Esophagus squamous epithelium (tissue), 4 donors: ENCODE measurements at regions not wholly inside any gene's neighbourhood (a gene's known extent, or its start where the extent isn't known, plus 50 kb on each side); places are given as distances from the start of the nearest gene placed in this dataset.

Experiments used
- CTCF ChIP-seq, 6 experiments: fragments of 450-650 bp in 4 of 6; fragments of 200-600 bp in 2 of 6; sonication (generic) in 2 of 6; IDR thresholded peaks; one replicate each; pipeline ENCODE4 v1.5.1; 2016 to 2019; ENCODE audit warnings: antibody characterized with exemption in 6 of 6, mild to moderate bottlenecking in 4 of 6, moderate library complexity in 4 of 6
- POLR2A ChIP-seq, 4 donors: fragments of 450-650 bp; IDR thresholded peaks; one replicate each; pipeline ENCODE4 v1.6.1; 2017; ENCODE audit warnings: antibody characterized with exemption in 4 of 4, mild to moderate bottlenecking in 4 of 4, moderate library complexity in 3 of 4

- TF ChIP-seq CTCF (IDR thresholded peaks at IDR 0.05) = no peak
- TF ChIP-seq POLR2A (IDR thresholded peaks at IDR 0.05) = no peak
Observed at GRCh38 chr9:81162361-81162760, 527.0 kb downstream of the TLE1 start.
